ENCODE measurements at regions not wholly inside any gene's neighbourhood (a gene's known extent, or its start where the extent isn't known, plus 50 kb on each side); places are given as distances from the start of the nearest gene placed in this dataset.

GRCh38 chr4:124952601-124953000 is 240.1 kb upstream of the ANKRD50 start:
- Histone ChIP-seq H3K9ac (ENCODE audit: low read length) (no peak overlapping the region), H3K9me2 (ENCODE audit: insufficient read depth) (no peaks in the 10 kb centered on the region), H3K27ac (ENCODE audit: low read depth, low read length) (no peak overlapping the region), H3K4me2 (ENCODE audit: low read length) (no peak overlapping the region), H3K9me3 (ENCODE audit: control insufficient read depth in 1 of 2, insufficient read depth in 1 of 2, low read depth in 1 of 2, low read length in 2 of 2) (no peaks in the 10 kb centered on the region), H3K4me1 (ENCODE audit: control insufficient read depth in 1 of 2, insufficient read depth in 2 of 2, low read length in 2 of 2) (no peaks in the 10 kb centered on the region), H3K27me3 (ENCODE audit: insufficient read depth, low read length) (no peaks in the 10 kb centered on the region), H3K36me3 (ENCODE audit: control insufficient read depth in 1 of 2, insufficient read depth in 2 of 2, low read length in 2 of 2) (no peaks in the 10 kb centered on the region), H4K20me1 (ENCODE audit: insufficient read depth) (no peaks in the 10 kb centered on the region), H3K4me3 (replicated peaks in 1 of 2; ENCODE audit: low read depth in 1 of 2, low read length in 2 of 2) (no peak overlapping the region), H3K79me2 (ENCODE audit: insufficient read depth, low read length) (no peaks in the 10 kb centered on the region), H2AFZ (ENCODE audit: low read depth, low read length, poor library complexity, severe bottlenecking) (peak overlapping the region; percentile 26)
- ATAC-seq, result no peak
- POLR2A ChIA-PET, result no interaction called here
- TF ChIP-seq TCF7L2 (IDR thresholded peaks at IDR 0.05; ENCODE audit: borderline replicate concordance, extremely low read depth, insufficient read depth, insufficient read length) (no peak), CEBPB (IDR thresholded peaks at IDR 0.05; ENCODE audit: low read depth) (no peak), EZH2 (IDR thresholded peaks at IDR 0.05) (no peak), POLR2AphosphoS5 (IDR thresholded peaks at IDR 0.05; ENCODE audit: low read depth, low read length) (no peak), EGR1 (IDR thresholded peaks at IDR 0.05; ENCODE audit: low read depth) (no peak), ZBTB33 (IDR thresholded peaks at IDR 0.05; ENCODE audit: extremely low read depth, insufficient replicate concordance, low read length) (no peak), POLR2A (IDR thresholded peaks at IDR 0.05; ENCODE audit: borderline replicate concordance, extremely low read depth, insufficient read depth, insufficient read length) (no peak)
- no peak for DNase-seq (ENCODE audit: low read depth, low spot score)
- BruUV-seq (replicated peaks), result no TSS peak
- CTCF ChIA-PET, result no interaction called here
- intact Hi-C loops (cut with micrococcal nuclease), result no loop called here
- RAD21 ChIA-PET (ENCODE audit: low non-redundant PET in 1 of 2, low total read pairs in 2 of 2, uncharacterized antibody in 2 of 2, unreplicated experiment in 2 of 2), result no interaction called here

DNA sequence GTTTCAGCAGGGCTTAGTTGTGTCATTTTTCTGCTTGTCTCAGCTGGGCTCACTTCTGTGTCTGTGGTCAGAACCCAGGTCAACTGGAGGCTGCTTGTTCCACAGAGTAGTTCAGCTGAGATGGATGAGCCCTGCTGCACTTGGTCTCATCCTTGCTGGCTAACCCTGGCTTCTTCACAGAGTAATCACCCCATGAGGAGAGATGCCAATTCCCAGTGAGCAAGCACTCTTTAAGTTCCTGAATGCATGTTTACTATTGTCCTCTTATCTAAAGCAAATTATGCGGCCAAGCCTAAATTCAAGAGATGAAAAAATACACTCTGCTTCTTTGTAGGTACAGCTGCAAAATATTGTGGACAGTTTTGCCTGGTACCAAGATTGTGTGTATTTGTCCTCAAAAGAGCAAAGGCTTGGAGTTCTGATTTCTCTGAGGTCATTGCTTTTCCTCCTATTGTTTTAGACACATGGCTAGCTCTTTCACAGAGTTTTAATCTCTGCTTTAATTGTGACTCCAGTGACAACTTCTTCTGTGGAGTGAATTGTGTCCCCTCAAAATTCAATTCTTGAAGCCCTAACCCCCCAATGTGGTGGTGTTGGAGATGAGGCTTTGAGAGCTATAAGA is 236.6 kb upstream of the ANKRD50 start:
- ChIA-PET RAD21 (ENCODE audit: low non-redundant PET in 1 of 2, low total read pairs in 2 of 2, uncharacterized antibody in 2 of 2, unreplicated experiment in 2 of 2) (no interaction called here), POLR2A (no interaction called here), CTCF (no interaction called here)
- intact Hi-C loops (cut with micrococcal nuclease), result loop anchor here (10.0 kb wide), 1 partner anchor 234 kb away; the partner anchor contains the start of gene ANKRD50
- DNase-seq (ENCODE audit: low read depth, low spot score), result no peak
- H3K9me3 ChIP-seq (ENCODE audit: control insufficient read depth in 1 of 2, insufficient read depth in 1 of 2, low read depth in 1 of 2, low read length in 2 of 2), result no peaks in the 10 kb centered on the region
- no TSS peak for BruUV-seq (replicated peaks)
- no peak overlapping the region for H3K4me2 ChIP-seq (ENCODE audit: low read length)
- H3K9me2 ChIP-seq (ENCODE audit: insufficient read depth), result no peaks in the 10 kb centered on the region
- H3K27ac ChIP-seq (ENCODE audit: low read depth, low read length), result no peak overlapping the region
- H3K9ac ChIP-seq (ENCODE audit: low read length), result no peak overlapping the region
- no peaks in the 10 kb centered on the region for H3K36me3 ChIP-seq (ENCODE audit: control insufficient read depth in 1 of 2, insufficient read depth in 2 of 2, low read length in 2 of 2)
- H2AFZ ChIP-seq (ENCODE audit: low read depth, low read length, poor library complexity, severe bottlenecking), result no peak overlapping the region
- H3K4me1 ChIP-seq (ENCODE audit: control insufficient read depth in 1 of 2, insufficient read depth in 2 of 2, low read length in 2 of 2), result peaks cover 0 to 4% of the 10 kb centered on the region in 2 experiments; a peak in 1 of 4 replicates
- no peaks in the 10 kb centered on the region for H4K20me1 ChIP-seq (ENCODE audit: insufficient read depth)
- no peak overlapping the region for H3K4me3 ChIP-seq (replicated peaks in 1 of 2; ENCODE audit: low read depth in 1 of 2, low read length in 2 of 2)
- H3K79me2 ChIP-seq (ENCODE audit: insufficient read depth, low read length), result no peaks in the 10 kb centered on the region
- H3K27me3 ChIP-seq (ENCODE audit: insufficient read depth, low read length), result no peaks in the 10 kb centered on the region
- ATAC-seq, result no peak
- TF ChIP-seq SRF (IDR thresholded peaks at IDR 0.05; ENCODE audit: low read depth) (no peak), YY1 (IDR thresholded peaks at IDR 0.05; ENCODE audit: extremely low read depth, insufficient replicate concordance, low read depth, low read length) (no peak), ELF1 (IDR thresholded peaks at IDR 0.05; ENCODE audit: borderline replicate concordance, low read depth) (no peak), ATF3 (IDR thresholded peaks at IDR 0.05) (no peak), ZNF274 (IDR thresholded peaks at IDR 0.05; ENCODE audit: low read depth, low read length) (no peak), RAD21 (IDR thresholded peaks at IDR 0.05; ENCODE audit: low read depth) (no peak), ZFX (IDR thresholded peaks at IDR 0.05) (no peak), ZBTB33 (IDR thresholded peaks at IDR 0.05; ENCODE audit: extremely low read depth, insufficient replicate concordance, low read length) (no peak)

Data from HCT116 (cell line).